IMR-90 (cell line): ENCODE measurements at regions not wholly inside any gene's neighbourhood (a gene's known extent, or its start where the extent isn't known, plus 50 kb on each side); places are given as distances from the start of the nearest gene placed in this dataset.

Experiments
- ATAC-seq: fragments of 200-7000 bp; cut with Tn5 transposase; 2 replicates; pipeline ENCODE4 v1.9.1; 2020; ENCODE audit warnings: low read depth, mild to moderate bottlenecking, moderate library complexity
- BruUV-seq: library from RNA; stranded (reverse); fragments of 400-500 nt; replicated peaks from 2 replicates; lab custom pipeline; 2021; lab: Mats Ljungman, UMichigan
- CTCF ChIA-PET: fragments of 300-600 bp; formaldehyde crosslinking; extraction: SDS; loops from one replicate; lab custom pipeline; 2021; ENCODE audit warnings: antibody characterized with exemption; lab: Yijun Ruan, JAX
- POLR2A ChIA-PET: fragments of 300-600 bp; sonication (Branson Sonifier 250); formaldehyde crosslinking; loops from one replicate; lab custom pipeline; 2022; ENCODE audit warnings: antibody characterized with exemption; ENCODE audit not compliant: unreplicated experiment; lab: Charles Lee
- DNase-seq: peaks from one replicate; pipeline ENCODE4 v3.0.0; 2013
- H2AFZ ChIP-seq: replicated peaks from 2 replicates; pipeline ENCODE3; 2013; ENCODE audit warnings: low read length, mild to moderate bottlenecking; ENCODE audit not compliant: poor library complexity
- H2AK5ac ChIP-seq: 2 replicates; pipeline ENCODE4 v1.6.1; 2013; ENCODE audit warnings: low read depth, low read length, inconsistent platforms
- H2AK9ac ChIP-seq: replicated peaks from 2 replicates; pipeline ENCODE3; 2013; ENCODE audit warnings: mild to moderate bottlenecking, low read depth, low read length, moderate library complexity; ENCODE audit not compliant: poor library complexity
- H2BK120ac ChIP-seq: 2 replicates; pipeline ENCODE4 v1.6.1; 2013; ENCODE audit warnings: low read depth, low read length, inconsistent platforms
- H2BK15ac ChIP-seq: 3 replicates; pipeline ENCODE4 v1.6.1; 2013; ENCODE audit warnings: low read depth, low read length, inconsistent platforms
- H2BK20ac ChIP-seq: 2 replicates; pipeline ENCODE4 v1.6.1; 2013; ENCODE audit warnings: low read depth, mild to moderate bottlenecking, inconsistent platforms, low read length, moderate library complexity
- H2BK5ac ChIP-seq: 2 replicates; pipeline ENCODE4 v1.6.1; 2013; ENCODE audit warnings: mild to moderate bottlenecking, low read depth, low read length, inconsistent platforms; ENCODE audit not compliant: poor library complexity, severe bottlenecking
- H3K14ac ChIP-seq: replicated peaks from 2 replicates; pipeline ENCODE4 v1.6.1; 2013; ENCODE audit warnings: low read depth, low read length, inconsistent platforms
- H3K18ac ChIP-seq: 2 replicates; pipeline ENCODE4 v1.6.1; 2013; ENCODE audit warnings: low read depth, low read length, control low read depth
- H3K23ac ChIP-seq: 2 replicates; pipeline ENCODE4 v1.6.1; 2013; ENCODE audit warnings: low read depth, low read length, inconsistent platforms
- H3K27ac ChIP-seq: 2 replicates; pipeline ENCODE4 v1.5.1; 2013; ENCODE audit warnings: mild to moderate bottlenecking, control low read depth, low read length; ENCODE audit not compliant: insufficient read depth
- H3K27me3 ChIP-seq: 2 replicates; pipeline ENCODE4 v1.6.1; 2013; ENCODE audit warnings: low read length; ENCODE audit not compliant: control insufficient read depth, insufficient read depth
- H3K36me3 ChIP-seq: 2 replicates; pipeline ENCODE4 v1.6.1; 2013; ENCODE audit warnings: low read length, mixed read lengths; ENCODE audit not compliant: control insufficient read depth, insufficient read depth
- H3K4ac ChIP-seq: 2 replicates; pipeline ENCODE4 v1.6.1; 2013; ENCODE audit warnings: low read depth, low read length, inconsistent platforms
- H3K4me1 ChIP-seq: 2 replicates; pipeline ENCODE4 v1.6.1; 2013; ENCODE audit warnings: low read length, mixed read lengths; ENCODE audit not compliant: control insufficient read depth, insufficient read depth
- H3K4me2 ChIP-seq: 2 replicates; pipeline ENCODE4 v1.6.1; 2013; ENCODE audit warnings: low read depth, mild to moderate bottlenecking, control low read depth, low read length, moderate library complexity
- H3K4me3 ChIP-seq: 2 replicates; pipeline ENCODE4 v1.5.1; 2013; ENCODE audit warnings: low read depth, mild to moderate bottlenecking, control low read depth, low read length, moderate library complexity; ENCODE audit not compliant: insufficient read depth
- H3K56ac ChIP-seq: 2 replicates; pipeline ENCODE4 v1.6.1; 2013; ENCODE audit warnings: low read length, inconsistent platforms; ENCODE audit not compliant: insufficient read depth; ENCODE audit errors: extremely low read depth
- H3K79me1 ChIP-seq, 2 experiments: 2 replicates each; pipeline ENCODE4 v1.6.1; 2013; ENCODE audit warnings: low read length in 2 of 2, inconsistent platforms in 1 of 2, low read depth in 1 of 2
- H3K9ac ChIP-seq: 2 replicates; pipeline ENCODE4 v1.6.1; 2013; ENCODE audit warnings: low read depth, low read length, control low read depth
- H3K9me1 ChIP-seq: 2 replicates; pipeline ENCODE4 v1.6.1; 2013; ENCODE audit warnings: low read length, inconsistent platforms; ENCODE audit not compliant: insufficient read depth
- H3K9me3 ChIP-seq: 2 replicates; pipeline ENCODE4 v1.6.1; 2013; ENCODE audit warnings: low read length; ENCODE audit not compliant: control insufficient read depth, insufficient read depth
- H4K20me1 ChIP-seq: 2 replicates; pipeline ENCODE4 v1.6.1; 2013; ENCODE audit warnings: low read length, inconsistent platforms; ENCODE audit not compliant: insufficient read depth
- H4K5ac ChIP-seq: 2 replicates; pipeline ENCODE4 v1.6.1; 2013; ENCODE audit warnings: mild to moderate bottlenecking, low read depth, low read length, control low read depth
- H4K8ac ChIP-seq, 2 experiments: 2 replicates each; pipeline ENCODE4 v1.6.1; 2013; ENCODE audit warnings: low read depth in 2 of 2, low read length in 2 of 2, control low read depth in 1 of 2, inconsistent platforms in 1 of 2
- H4K91ac ChIP-seq: 2 replicates; pipeline ENCODE4 v1.6.1; 2013; ENCODE audit warnings: low read depth, low read length, inconsistent platforms; ENCODE audit not compliant: insufficient read depth
- CHD1 ChIP-seq: IDR thresholded peaks from 2 replicates; pipeline ENCODE4 v1.6.1; 2012; ENCODE audit warnings: low read depth, low read length, improper control_type of control experiment
- CTCF ChIP-seq: conservative IDR thresholded peaks from 2 replicates; pipeline ENCODE4 v1.5.1; 2012; ENCODE audit warnings: mild to moderate bottlenecking, low read depth, low read length, improper control_type of control experiment
- ELK1 ChIP-seq: fragments of 150-350 bp; IDR thresholded peaks from 2 replicates; pipeline ENCODE4 v1.6.1; 2016; ENCODE audit warnings: low read depth, mild to moderate bottlenecking, low read length, moderate library complexity, borderline replicate concordance
- FOS ChIP-seq: fragments of 150-350 bp; IDR thresholded peaks from 2 replicates; pipeline ENCODE4 v1.6.1; 2016; ENCODE audit warnings: low read depth, low read length
- MAFK ChIP-seq: IDR thresholded peaks from 2 replicates; pipeline ENCODE4 v1.6.1; 2012; ENCODE audit warnings: low read depth, low read length, improper control_type of control experiment
- MXI1 ChIP-seq: IDR thresholded peaks from 2 replicates; pipeline ENCODE4 v1.6.1; 2012; ENCODE audit warnings: low read depth, mild to moderate bottlenecking, low read length, moderate library complexity, borderline replicate concordance
- POLR2A ChIP-seq: IDR thresholded peaks from 2 replicates; pipeline ENCODE4 v1.6.1; 2012; ENCODE audit warnings: mild to moderate bottlenecking, low read depth, low read length
- RAD21 ChIP-seq: IDR thresholded peaks from 2 replicates; pipeline ENCODE4 v1.6.1; 2012; ENCODE audit warnings: low read length, improper control_type of control experiment
- RCOR1 ChIP-seq: IDR thresholded peaks from 2 replicates; pipeline ENCODE4 v1.6.1; 2012; ENCODE audit warnings: mild to moderate bottlenecking, low read length, improper control_type of control experiment; ENCODE audit not compliant: insufficient replicate concordance
- WGBS, 2 experiments: methylation state at CpG; one replicate each; pipeline versions ENCODE4 v1.1.5 to v1.1.7; 2013; ENCODE audit warnings: missing lambda C conversion rate in 2 of 2; ENCODE audit not compliant: insufficient read length in 1 of 2; ENCODE audit errors: extremely low coverage in 2 of 2; 5-methylcytosine and 5-hydroxymethylcytosine counted together
- dilution Hi-C: fragments of 300-500 bp; cut with HindIII; formaldehyde crosslinking; loops from one replicate; pipeline ENCODE4 v1.14.3; 2018; ENCODE audit warnings: low sequenced_read_pairs; ENCODE audit not compliant: unreplicated experiment
- in situ Hi-C: fragments of 300-500 bp; cut with MboI; formaldehyde crosslinking; loops from 3 replicates; pipeline ENCODE4 v1.14.3; 2019; ENCODE audit warnings: low sequenced_read_pairs, inconsistent platforms, mixed read lengths
- intact Hi-C: fragments of 100-400 bp; cut with micrococcal nuclease; formaldehyde crosslinking; loops from 2 replicates; pipeline ENCODE4 v1.10.0; 2022

DNA sequence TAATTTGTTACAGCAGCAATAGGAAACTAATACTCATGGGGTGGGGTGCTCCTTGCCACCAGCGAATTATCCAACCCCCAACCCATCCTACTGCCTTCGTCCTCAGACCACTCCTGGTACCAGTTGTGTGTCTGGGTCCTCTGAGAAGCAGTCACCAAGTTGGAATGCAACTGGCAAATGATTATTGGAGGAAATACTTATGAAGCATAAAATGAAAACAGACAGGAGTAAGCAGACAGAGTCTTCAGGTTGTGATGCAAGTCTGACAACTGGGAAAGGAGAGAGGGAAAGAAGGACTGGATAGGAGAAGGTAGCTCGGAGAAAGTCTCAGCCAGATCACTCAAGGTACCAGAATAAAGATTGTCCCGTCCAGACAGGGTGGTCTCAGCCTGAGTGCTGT lies 181.1 kb upstream of the ARID2 start:
- Histone ChIP-seq H3K18ac (no peak overlapping the region), H4K20me1 (no peaks in the 10 kb centered on the region), H3K56ac (no peak overlapping the region), H2AK9ac (no peak overlapping the region), H3K27ac (no peak overlapping the region), H2AFZ (no peak overlapping the region), H3K9ac (no peak overlapping the region), H2BK20ac (no peak overlapping the region), H3K4me3 (no peak overlapping the region), H3K23ac (no peak overlapping the region), H2BK15ac (no peak overlapping the region), H3K27me3 (peaks cover 4% of the 10 kb centered on the region), H3K9me1 (peaks cover 3% of the 10 kb centered on the region; the same call in 1 of the 2 replicates), H3K4me2 (no peak overlapping the region), H4K8ac (no peak overlapping the region), H4K91ac (no peak overlapping the region), H3K36me3 (no peaks in the 10 kb centered on the region), H2AK5ac (no peak overlapping the region), H2BK5ac (no peak overlapping the region), H3K4me1 (no peaks in the 10 kb centered on the region), H2BK120ac (no peak overlapping the region), H3K14ac (no peak overlapping the region), H3K4ac (no peak overlapping the region), H3K9me3 (no peaks in the 10 kb centered on the region), H4K5ac (no peak overlapping the region), H3K79me1 (no peaks in the 10 kb centered on the region)
- TF ChIP-seq MAFK = no peak
- TF ChIP-seq ELK1 = no peak
- no peak for TF ChIP-seq FOS
- TF ChIP-seq CTCF = no peak
- no peak for TF ChIP-seq RAD21
- TF ChIP-seq MXI1 = no peak
- TF ChIP-seq POLR2A = no peak
- TF ChIP-seq CHD1 = no peak
- no peak for TF ChIP-seq RCOR1
- CTCF ChIA-PET = interaction anchor here (0.7 kb wide), 1 partner anchor 32 kb away, joined by 4 read pairs; no protein-coding TSS in a partner anchor
- dilution Hi-C loops (no loop called here), intact Hi-C loops (no loop called here), in situ Hi-C loops (loop anchor here (10.0 to 25.0 kb wide), 2 partner anchors 196 to 464 kb away; no protein-coding TSS in a partner anchor)
- no peak for ATAC-seq
- WGBS, 2 experiments = no CpG with 5 or more reads among the region's 4 CpGs
- POLR2A ChIA-PET = no interaction called here
- no TSS peak for BruUV-seq
- DNase-seq = peak; percentile 4
